ENCODE measurements at regions not wholly inside any gene's neighbourhood (a gene's known extent, or its start where the extent isn't known, plus 50 kb on each side); places are given as distances from the start of the nearest gene placed in this dataset.

DNA sequence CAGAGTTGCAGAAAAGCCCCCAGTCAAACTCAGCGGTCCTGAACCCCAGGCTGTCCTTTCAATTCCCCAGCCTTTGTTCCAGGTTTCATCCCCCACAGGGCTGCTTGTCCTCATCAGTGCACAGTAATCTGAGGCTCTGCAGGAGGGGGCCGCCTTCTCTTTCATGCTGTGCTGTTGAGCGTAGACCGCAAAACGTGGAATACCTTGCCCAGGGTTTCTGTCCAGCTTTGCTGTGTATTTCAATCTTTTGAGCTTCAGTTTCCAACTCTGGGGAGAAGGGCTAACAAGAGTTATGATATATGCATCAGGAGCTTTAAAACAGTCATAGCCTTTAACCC is 64.8 kb downstream of the FAM43A start:
- TF ChIP-seq, protein P1, sequence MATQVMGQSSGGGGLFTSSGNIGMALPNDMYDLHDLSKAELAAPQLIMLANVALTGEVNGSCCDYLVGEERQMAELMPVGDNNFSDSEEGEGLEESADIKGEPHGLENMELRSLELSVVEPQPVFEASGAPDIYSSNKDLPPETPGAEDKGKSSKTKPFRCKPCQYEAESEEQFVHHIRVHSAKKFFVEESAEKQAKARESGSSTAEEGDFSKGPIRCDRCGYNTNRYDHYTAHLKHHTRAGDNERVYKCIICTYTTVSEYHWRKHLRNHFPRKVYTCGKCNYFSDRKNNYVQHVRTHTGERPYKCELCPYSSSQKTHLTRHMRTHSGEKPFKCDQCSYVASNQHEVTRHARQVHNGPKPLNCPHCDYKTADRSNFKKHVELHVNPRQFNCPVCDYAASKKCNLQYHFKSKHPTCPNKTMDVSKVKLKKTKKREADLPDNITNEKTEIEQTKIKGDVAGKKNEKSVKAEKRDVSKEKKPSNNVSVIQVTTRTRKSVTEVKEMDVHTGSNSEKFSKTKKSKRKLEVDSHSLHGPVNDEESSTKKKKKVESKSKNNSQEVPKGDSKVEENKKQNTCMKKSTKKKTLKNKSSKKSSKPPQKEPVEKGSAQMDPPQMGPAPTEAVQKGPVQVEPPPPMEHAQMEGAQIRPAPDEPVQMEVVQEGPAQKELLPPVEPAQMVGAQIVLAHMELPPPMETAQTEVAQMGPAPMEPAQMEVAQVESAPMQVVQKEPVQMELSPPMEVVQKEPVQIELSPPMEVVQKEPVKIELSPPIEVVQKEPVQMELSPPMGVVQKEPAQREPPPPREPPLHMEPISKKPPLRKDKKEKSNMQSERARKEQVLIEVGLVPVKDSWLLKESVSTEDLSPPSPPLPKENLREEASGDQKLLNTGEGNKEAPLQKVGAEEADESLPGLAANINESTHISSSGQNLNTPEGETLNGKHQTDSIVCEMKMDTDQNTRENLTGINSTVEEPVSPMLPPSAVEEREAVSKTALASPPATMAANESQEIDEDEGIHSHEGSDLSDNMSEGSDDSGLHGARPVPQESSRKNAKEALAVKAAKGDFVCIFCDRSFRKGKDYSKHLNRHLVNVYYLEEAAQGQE (IDR thresholded peaks at IDR 0.05; ENCODE audit: insufficient read depth in 1 of 2, low read depth in 2 of 2, low read length in 1 of 2) = no peak
- TF ChIP-seq TCF7L2 (IDR thresholded peaks at IDR 0.05; ENCODE audit: low read depth, low read length) = no peak
- TF ChIP-seq, protein P2, sequence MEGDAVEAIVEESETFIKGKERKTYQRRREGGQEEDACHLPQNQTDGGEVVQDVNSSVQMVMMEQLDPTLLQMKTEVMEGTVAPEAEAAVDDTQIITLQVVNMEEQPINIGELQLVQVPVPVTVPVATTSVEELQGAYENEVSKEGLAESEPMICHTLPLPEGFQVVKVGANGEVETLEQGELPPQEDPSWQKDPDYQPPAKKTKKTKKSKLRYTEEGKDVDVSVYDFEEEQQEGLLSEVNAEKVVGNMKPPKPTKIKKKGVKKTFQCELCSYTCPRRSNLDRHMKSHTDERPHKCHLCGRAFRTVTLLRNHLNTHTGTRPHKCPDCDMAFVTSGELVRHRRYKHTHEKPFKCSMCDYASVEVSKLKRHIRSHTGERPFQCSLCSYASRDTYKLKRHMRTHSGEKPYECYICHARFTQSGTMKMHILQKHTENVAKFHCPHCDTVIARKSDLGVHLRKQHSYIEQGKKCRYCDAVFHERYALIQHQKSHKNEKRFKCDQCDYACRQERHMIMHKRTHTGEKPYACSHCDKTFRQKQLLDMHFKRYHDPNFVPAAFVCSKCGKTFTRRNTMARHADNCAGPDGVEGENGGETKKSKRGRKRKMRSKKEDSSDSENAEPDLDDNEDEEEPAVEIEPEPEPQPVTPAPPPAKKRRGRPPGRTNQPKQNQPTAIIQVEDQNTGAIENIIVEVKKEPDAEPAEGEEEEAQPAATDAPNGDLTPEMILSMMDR (IDR thresholded peaks at IDR 0.05) = no peak
- no peak for TF ChIP-seq SIN3A (IDR thresholded peaks at IDR 0.05; ENCODE audit: borderline replicate concordance, insufficient read depth, low read depth, low read length)
- no peak for TF ChIP-seq POLR2AphosphoS5 (IDR thresholded peaks at IDR 0.05; ENCODE audit: low read depth, low read length)
- Histone ChIP-seq H3K36me3 (ENCODE audit: control insufficient read depth, insufficient read depth, low read length) (no peaks in the 10 kb centered on the region), H3K27ac (ENCODE audit: low read length) (no peak overlapping the region), H3K27me3 (ENCODE audit: control insufficient read depth, insufficient read depth, low read length) (no peaks in the 10 kb centered on the region), H3K4me3 (ENCODE audit: low read depth in 2 of 2, low read length in 2 of 2) (no peak overlapping the region), H3K9me3 (ENCODE audit: control insufficient read depth, insufficient read depth, low read depth, low read length) (no peaks in the 10 kb centered on the region), H3K4me1 (ENCODE audit: control insufficient read depth, insufficient read depth, low read length) (no peaks in the 10 kb centered on the region)
- BruUV-seq (replicated peaks) = no TSS peak
- POLR2A ChIA-PET = interaction anchor here (0.6 kb wide), 1 partner anchor 8 kb away, joined by 16 read pairs; no protein-coding TSS in a partner anchor
- intact Hi-C loops (cut with micrococcal nuclease; ENCODE audit: unreplicated experiment) = no loop called here
- DNase-seq (ENCODE audit: low read depth, low spot score) (no peak), ATAC-seq (no peak)
- in situ Hi-C loops (cut with HindIII; ENCODE audit: low pct_unique_long_range_greater_than_20kb, low sequenced_read_pairs) = no loop called here
- CTCF ChIA-PET = no interaction called here

DNA sequence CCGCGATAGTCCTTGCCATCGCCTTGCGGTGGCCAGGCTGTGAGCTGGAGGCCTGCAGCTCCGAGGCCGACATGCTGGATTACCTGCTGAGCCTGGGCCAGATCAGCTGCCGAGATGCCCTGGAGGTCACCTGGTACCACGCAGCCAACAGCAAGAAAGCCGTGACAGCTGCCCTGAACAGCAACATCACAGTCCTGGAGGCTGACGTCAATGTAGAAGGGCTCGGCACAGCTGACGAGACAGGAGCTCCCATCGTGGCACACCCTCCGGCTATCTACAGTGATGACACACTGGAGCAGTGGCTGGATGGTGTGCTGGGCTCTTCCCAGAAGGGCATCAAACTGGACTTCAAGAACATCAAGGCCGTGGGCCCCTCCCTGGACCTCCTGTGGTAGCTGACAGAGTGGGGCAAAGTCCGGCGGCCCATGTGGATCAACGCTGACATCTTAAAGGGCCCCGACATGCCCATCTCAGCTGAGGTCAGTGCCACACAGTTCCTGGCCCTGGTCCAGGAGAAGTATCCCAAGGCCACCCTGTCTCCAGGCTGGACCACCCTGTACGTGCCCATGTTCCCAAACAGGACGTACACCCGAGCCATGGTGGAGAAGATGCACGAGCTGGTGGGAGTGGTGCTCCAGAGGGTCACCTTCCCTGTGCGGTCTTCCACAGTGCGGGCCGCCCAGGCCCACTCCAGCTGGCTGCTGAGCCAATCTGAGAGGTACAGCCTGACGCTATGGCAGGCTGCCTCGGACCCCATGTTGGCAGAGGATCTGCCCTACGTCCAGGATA is 70.2 kb downstream of the FAM43A start:
- intact Hi-C loops (cut with micrococcal nuclease; ENCODE audit: unreplicated experiment) = no loop called here
- ChIA-PET POLR2A (no interaction called here), CTCF (no interaction called here)
- Histone ChIP-seq H3K9me3 (ENCODE audit: control insufficient read depth, insufficient read depth, low read depth, low read length) (no peaks in the 10 kb centered on the region), H3K4me1 (ENCODE audit: control insufficient read depth, insufficient read depth, low read length) (no peaks in the 10 kb centered on the region), H3K27ac (ENCODE audit: low read length) (no peak overlapping the region), H3K36me3 (ENCODE audit: control insufficient read depth, insufficient read depth, low read length) (no peaks in the 10 kb centered on the region), H3K4me3 (ENCODE audit: low read depth in 2 of 2, low read length in 2 of 2) (no peak overlapping the region), H3K27me3 (ENCODE audit: control insufficient read depth, insufficient read depth, low read length) (no peaks in the 10 kb centered on the region)
- DNase-seq (ENCODE audit: low read depth, low spot score) (no peak), ATAC-seq (no peak)
- no peak for TF ChIP-seq POLR2AphosphoS5 (IDR thresholded peaks at IDR 0.05; ENCODE audit: low read depth, low read length)
- TF ChIP-seq, protein P1 (IDR thresholded peaks at IDR 0.05; ENCODE audit: insufficient read depth in 1 of 2, low read depth in 2 of 2, low read length in 1 of 2) = no peak
- TF ChIP-seq, protein P2 (IDR thresholded peaks at IDR 0.05) = no peak
- TF ChIP-seq TCF7L2 (IDR thresholded peaks at IDR 0.05; ENCODE audit: low read depth, low read length) = no peak
- TF ChIP-seq SIN3A (IDR thresholded peaks at IDR 0.05; ENCODE audit: borderline replicate concordance, insufficient read depth, low read depth, low read length) = no peak
- in situ Hi-C loops (cut with HindIII; ENCODE audit: low pct_unique_long_range_greater_than_20kb, low sequenced_read_pairs) = no loop called here
- BruUV-seq (replicated peaks) = no TSS peak

Measured in Panc1 (cell line).